Retinal pigment epithelial cell (primary cell): ENCODE measurements at regions not wholly inside any gene's neighbourhood (a gene's known extent, or its start where the extent isn't known, plus 50 kb on each side); places are given as distances from the start of the nearest gene placed in this dataset.

Experiments
- DNase-seq: peaks from one replicate; pipeline ENCODE4 v3.0.0-alpha.2; 2010; ENCODE audit warnings: low read depth
- H3K4me3 ChIP-seq: 2 replicates; pipeline ENCODE4 v1.5.1; 2011; ENCODE audit warnings: mild to moderate bottlenecking, low read length, control low read depth, moderate library complexity
- TF ChIP-seq, protein P1 (sequence below): conservative IDR thresholded peaks from 2 replicates; pipeline ENCODE4 v1.5.1; 2011; ENCODE audit warnings: low read depth, low read length, control low read depth, inconsistent platforms

DNA sequence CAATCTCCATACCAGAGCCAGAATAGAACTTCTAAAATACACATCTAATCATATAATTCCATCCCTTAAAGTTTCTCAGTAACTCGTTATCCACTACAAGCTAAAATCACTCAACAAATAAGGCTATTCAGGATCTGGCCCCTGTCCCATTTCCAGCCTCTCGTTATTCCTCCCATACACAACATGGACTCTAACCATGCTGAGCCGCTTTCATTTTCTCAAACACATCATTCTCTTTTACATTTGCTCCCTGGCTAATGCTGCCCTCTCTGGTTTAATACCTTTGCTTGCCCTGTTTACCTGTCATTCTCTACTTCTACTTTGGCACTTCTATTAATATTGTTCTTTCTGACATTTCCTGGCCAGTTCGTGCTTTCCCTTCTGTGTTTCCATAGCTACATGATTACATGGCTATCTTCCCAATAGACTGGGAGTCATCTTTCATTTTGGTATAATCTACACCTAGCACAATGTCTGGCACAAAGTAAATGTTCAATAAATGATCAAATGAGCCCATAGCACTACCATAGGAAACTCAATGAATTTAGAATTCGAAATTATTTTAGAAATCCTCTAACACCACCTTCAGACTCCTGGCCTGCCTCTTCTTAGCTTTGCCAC lies 163.6 kb upstream of the VRK2 start:
- TF ChIP-seq, protein P1, sequence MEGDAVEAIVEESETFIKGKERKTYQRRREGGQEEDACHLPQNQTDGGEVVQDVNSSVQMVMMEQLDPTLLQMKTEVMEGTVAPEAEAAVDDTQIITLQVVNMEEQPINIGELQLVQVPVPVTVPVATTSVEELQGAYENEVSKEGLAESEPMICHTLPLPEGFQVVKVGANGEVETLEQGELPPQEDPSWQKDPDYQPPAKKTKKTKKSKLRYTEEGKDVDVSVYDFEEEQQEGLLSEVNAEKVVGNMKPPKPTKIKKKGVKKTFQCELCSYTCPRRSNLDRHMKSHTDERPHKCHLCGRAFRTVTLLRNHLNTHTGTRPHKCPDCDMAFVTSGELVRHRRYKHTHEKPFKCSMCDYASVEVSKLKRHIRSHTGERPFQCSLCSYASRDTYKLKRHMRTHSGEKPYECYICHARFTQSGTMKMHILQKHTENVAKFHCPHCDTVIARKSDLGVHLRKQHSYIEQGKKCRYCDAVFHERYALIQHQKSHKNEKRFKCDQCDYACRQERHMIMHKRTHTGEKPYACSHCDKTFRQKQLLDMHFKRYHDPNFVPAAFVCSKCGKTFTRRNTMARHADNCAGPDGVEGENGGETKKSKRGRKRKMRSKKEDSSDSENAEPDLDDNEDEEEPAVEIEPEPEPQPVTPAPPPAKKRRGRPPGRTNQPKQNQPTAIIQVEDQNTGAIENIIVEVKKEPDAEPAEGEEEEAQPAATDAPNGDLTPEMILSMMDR, result no peak
- DNase-seq, result no peak

DNA sequence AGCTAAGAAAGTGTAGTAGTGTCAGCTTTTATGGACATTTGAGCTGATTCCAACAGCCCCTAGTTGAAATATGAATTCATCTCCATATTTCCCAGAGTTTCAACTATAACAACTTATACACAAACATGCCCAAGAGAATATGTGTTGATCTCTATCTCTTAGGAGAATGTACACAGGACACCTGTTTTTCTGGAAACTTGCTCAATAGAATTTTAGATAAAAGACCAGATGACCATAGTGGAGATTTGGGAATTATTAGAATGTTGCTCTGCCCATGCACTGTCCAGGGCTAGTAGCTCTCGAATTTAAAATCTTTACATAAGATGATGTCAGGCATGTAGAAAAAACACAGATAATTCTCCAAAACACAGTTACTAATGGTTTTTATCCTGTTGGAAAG lies 162.3 kb upstream of the VRK2 start:
- H3K4me3 ChIP-seq, result no peak overlapping the region
- DNase-seq, result no peak
- TF ChIP-seq, protein P1, result no peak

More for the DNA sequence above, 163.6 kb upstream of the VRK2 start:
- H3K4me3 ChIP-seq, result no peak overlapping the region

DNA sequence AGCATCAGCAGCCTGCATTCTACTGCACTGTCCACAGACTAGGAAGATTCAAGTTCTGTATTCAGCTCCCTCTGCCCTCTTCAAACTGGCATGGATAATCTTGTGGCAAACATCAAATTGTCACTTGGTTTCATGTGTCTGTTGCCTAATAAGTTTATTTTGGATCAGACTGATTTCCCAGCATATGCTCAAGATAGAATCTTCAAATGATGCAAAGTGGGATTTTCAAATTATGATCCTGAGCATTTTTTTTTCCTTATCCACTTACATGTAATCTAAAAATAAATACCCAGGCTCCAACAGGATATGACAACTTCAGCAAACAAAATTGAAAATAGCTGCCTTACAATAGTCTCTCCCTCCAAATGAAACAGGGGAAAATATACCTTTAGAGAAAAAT lies 160.9 kb upstream of the VRK2 start:
- no peak for DNase-seq
- TF ChIP-seq, protein P1, result no peak
- H3K4me3 ChIP-seq, result no peak overlapping the region

DNA sequence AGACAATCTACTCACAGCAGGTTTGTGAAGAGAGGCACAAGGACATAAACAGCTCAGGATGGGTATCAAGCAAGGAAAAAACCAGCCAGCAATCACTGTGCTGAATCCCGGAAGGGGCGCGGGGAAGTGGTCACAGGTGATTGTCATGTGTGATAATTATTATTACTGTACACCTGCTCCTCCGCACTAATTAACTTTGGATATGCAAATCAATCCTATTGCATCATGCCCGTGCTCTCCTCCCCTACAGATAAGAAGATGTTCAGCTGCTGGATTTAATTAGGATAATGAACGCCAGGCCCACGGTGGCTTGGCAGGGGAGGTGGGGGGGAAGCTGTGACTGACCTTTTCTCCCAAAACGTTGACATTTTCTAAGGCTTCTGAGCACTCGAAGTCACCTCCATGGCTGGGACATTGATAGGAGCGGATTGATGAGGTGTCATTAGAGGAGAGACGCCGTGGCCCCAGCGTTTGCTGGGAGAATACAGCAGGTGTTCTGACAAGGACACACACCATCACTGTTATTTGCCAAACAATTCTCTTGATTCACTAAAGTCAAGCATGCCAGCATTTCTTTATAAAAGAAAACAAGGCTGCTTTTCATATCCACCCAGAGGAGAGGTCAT lies 160.3 kb upstream of the VRK2 start:
- H3K4me3 ChIP-seq, result no peak overlapping the region
- DNase-seq, result no peak
- TF ChIP-seq, protein P1, result no peak

DNA sequence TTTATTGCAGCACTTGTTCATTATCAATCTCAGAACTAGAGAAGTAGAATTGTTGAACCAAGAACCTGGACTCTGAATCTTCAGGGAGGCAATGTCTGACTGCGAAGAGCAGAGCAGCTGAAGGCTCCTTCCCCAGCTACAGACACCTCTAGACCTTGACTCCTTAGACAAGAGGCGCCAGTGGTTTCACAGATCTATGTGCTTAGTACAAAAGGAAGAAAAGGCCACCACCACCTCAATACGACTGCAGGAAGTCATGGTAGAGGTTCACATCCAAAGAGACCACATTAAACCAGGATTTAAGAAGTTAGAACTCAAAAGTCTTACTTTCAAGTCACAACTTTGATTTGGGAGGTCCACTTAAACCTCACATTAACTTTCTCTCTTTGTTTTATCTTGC lies 158.1 kb upstream of the VRK2 start:
- H3K4me3 ChIP-seq, result no peak overlapping the region
- DNase-seq, result no peak
- TF ChIP-seq, protein P1, result no peak

DNA sequence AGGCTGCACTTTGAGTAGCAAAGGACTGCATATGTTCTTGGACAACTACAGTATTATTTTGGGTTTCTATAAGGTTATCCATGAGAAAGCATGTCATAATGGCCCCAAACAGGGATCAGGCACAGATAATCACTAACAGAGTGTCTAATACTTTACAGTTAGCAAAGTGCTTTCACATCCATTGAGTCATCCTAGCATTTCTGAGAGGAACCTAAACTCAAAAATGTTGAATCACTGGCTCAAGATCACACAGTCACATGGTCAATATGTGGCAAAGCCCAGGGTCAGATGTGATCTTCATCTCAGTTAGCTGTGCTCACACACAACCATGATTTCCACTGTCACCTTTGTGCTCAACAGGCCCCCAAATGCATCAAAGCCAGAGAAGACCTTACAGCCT lies 156.1 kb upstream of the VRK2 start:
- H3K4me3 ChIP-seq, result no peak overlapping the region
- TF ChIP-seq, protein P1, result no peak
- no peak for DNase-seq

DNA sequence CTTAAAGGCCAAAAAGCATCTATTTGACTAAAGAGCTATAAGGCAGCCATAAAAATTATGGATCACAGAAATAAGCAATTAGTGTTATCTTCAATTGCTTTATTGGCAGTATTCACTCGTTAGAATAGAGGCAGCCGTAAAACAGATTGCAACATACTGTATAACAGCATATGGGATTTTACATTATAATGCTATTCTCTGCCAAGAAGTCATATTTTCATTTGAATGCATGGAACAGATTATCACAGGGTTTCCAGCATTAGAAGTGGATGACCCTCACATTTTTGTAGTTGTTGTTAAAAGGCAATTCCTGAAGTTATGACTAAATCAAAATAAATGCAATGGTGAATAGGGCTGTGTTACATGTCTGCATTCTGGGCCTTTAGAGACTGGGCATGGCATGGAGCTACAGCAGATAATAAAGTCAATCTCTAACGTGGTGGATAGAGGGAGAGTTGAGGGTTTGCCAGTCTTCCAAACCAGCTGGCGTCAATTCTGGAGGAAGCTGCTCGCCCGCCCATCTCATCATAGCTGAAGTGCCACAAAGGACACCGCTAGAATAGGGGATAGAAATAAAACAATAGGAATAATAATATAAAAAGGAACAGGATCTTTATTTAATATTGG lies 155.4 kb upstream of the VRK2 start:
- no peak for DNase-seq
- TF ChIP-seq, protein P1, result no peak
- no peak overlapping the region for H3K4me3 ChIP-seq
